CD4-positive, alpha-beta T cell treated with Interleukin-15 for 4 hours (primary cell): ENCODE measurements at regions not wholly inside any gene's neighbourhood (a gene's known extent, or its start where the extent isn't known, plus 50 kb on each side); places are given as distances from the start of the nearest gene placed in this dataset.
"Not testable (repeated sequence)": the region's sequence is repeated elsewhere in the genome, so short reads cannot be mapped to it uniquely, and the experiment has no call there.

Experiments
- DNase-seq: peaks from one replicate; pipeline ENCODE4 v3.0.0-alpha.2; 2020; ENCODE audit warnings: low spot score

DNA sequence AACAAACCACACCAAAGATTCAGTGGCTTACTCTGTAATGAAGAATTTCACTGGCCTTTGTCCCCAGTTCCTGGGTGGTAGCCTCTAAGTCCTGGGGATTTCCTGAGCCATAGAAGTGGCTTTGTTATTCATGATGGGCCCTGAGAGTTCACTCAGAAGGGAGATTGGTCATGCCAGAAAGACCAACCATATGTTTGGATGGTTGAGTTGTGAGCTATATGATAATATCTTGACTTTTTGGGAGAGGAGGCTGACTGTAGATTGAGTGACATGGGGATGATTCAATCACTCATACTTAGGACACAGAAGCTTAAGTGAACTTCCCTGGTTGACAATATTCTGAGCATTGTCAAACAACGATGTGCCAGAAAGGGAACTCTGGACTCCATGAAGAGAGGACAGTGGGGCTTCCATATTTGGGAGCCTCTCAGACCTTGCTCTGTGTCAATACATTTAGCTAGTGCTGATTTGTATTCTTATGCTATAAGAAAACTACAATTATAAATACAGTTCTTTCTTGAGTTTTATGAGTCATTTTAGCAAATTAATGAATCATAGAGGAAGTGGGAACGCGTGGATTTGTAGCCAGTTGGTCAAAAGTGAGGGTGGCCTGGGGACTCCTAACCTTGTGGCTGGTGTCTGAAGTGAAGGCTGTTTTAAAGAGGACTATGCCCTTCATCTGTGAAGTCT, 392.0 kb downstream of the GBA3 start:
- no peak for DNase-seq

DNA sequence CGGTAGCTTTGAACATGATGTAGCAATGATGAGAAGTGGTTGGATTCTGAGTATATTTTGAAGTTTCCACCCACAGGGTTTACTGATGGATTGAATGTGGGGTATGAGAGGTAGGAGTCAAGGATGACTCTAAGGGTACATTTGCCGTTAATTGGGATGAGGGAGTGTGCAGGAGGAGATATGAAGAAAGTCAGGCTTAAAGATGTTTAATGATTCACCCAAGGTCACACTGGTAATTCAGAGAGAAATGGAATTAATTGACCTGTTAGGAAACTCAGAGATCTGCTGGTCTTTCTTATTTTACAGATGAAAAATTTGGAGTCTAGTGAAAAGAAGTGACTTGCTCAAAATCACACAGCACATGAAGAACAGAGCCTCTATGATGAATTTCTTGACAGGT, 390.7 kb downstream of the GBA3 start:
- DNase-seq, result no peak

DNA sequence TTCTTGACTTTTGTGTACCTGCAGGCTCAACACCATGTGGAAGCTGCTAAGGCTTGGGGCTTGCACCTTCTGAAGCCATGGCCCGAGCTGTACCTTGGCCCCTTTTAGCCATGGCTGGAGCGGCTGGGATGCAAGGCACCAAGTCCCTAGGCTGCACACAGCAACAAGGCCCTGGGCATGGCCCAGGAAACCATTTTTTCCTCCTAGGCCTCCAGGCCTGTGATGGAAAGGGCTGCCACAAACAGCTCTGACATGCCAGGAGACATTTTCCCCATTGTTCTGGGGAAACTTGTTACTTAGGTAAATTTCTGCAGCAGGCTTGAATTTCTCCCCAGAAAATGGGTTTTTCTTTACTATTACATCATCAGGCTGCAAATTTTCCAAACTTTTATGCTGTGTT, 387.4 kb downstream of the GBA3 start:
- DNase-seq, result not testable (repeated sequence)

DNA sequence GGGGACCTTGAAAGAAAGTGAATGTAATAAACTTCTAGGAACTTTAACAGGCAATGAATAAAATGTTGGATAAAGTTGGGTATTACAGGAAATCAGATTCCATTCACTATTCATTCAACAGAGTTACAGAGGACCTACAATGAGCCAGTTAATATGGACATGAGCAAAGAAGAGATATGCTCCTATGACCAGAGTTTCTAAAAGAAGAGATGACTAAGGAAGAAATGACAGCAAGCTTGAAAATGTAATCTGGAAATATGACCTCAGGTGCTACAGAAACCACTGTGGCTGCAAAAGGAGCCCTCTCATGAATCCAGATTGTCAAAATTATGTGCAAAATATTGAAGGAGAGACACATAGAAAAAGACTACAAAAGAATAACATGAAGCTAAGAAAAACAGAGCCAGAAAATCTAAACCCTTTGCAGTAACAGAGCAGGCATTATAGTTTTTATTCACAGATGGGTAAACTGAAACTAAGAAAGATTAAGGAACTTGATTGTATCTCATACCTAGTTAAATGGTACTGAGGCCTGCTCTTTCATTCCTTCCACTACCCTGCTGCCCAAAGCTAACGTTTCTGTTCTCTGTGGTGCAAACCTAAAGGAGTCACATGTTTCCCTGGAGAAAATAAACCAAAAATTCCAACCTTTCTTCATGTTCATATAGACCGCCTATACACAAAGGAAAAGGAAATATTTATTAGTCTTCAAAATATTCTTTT, 378.3 kb downstream of the GBA3 start:
- DNase-seq, result no peak

DNA sequence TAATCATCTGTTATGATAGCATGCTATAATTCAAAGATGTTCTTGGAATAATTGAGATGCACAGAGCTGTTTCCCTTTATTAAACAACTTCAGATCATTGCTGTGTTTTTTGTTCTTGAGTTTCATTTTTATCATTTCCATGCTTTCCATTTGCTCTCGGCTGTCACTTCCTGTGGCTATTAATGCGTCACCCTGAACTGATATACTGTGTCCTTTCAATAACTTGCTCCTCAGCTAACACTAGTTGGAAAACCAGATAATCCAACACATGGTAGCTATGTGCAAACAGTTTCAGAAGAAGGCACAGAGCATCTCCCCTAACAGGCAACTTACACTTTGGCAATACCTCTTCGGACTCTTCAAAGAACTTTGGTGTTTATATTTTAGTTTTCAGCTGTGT, 376.0 kb downstream of the GBA3 start:
- no peak for DNase-seq

DNA sequence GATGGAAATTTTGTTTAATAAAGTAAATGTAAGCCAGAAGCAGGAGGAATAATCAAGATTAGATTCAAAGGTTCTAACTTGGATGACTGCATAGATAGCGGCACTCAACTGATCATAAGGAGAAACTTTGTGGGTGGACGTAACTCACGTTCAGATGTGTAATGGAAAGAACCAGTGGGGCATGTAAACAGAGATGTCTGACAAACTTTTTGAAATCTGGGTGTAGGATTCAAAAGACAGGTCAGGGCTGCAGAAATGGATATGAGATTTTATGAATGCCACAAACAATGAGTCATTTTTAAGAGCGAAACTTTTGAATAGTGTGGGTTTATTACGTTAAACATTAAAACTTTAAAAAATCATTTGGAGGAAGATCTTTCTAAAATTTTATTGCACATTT, 375.6 kb downstream of the GBA3 start:
- DNase-seq, result no peak

DNA sequence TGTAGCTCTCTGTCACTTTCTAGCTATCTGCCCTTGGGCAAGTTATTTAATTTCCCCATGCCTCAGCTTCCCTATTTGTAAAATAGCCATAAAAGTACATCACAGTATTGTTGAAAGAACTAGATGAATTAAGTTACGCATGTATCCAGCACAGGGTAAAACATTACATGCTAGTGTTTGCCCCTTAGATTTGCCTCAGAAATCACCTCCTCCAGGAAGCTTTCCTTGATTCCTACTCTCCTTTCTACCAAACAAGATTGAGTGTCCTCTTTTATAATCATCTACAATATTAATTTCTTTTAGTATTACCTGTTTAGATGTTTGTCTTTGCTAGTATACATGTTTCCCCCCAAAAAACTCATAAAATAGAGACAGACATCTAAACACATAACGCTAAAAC, 369.5 kb downstream of the GBA3 start:
- no peak for DNase-seq

DNA sequence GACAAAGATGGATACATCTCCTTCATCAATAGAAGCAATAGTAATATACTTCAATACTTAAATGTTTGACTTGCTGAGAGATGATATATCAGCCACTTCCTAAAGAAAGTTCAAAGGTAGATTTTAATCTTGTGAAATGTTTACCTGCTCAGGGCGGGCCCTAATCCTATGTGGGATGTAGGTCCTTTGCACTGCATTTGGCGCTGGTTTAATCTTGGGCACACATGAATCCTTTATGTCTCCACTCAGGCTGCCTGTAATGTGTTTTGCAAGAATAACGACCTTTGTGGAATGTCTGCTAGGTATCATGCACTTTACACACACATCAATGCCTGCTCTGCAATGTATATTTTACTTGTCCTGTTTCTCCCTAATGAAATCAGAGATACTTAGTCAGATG, 368.7 kb downstream of the GBA3 start:
- DNase-seq, result no peak

DNA sequence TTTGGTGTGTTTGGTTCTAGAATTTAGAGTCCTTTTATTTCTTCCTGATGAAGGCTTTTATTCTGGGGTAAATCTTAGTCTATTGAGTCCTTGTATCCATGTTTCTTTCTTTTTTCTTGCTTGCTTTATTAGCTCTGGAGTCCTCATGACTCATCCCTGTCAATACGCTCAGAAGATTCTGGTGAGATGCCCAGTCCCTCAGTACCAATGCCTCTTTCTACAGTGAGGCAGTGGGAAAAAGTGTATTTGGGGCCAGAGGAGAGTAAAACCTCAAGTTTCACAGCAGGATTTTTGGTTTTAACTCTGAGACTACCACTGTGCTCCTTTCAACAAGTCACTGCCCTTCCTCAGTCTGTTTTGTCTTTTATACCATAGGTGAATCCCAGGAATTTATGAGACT, 368.0 kb downstream of the GBA3 start:
- no peak for DNase-seq

DNA sequence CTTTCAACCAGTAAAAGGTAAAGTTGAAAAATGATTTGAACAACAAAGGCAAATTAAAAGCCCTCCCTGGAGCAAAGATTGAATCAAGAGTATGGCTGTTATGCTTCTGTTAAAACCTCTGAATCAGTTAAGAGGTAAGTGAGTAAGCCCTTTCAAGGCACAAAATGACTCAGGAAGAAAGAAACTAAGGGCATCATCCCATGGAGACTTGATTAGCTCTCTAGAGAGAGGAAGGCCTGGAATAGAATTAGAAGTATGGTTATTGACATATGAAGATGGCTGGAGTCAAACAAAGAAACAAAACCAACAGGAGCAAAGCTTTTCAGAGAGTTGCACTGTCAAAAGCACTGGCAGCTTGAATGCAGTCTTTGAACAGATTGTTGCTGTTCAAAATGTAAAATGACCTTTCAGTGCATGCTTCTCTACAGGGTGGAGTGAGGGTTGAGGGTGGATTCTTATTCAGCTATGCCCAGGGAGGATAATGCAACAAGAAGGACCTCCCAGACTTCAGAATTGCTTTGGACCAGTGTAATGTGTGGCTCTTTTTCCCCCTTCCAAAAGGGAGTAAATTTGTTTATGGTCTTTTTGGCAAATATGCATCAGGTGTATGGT, 365.5 kb downstream of the GBA3 start:
- DNase-seq, result no peak

DNA sequence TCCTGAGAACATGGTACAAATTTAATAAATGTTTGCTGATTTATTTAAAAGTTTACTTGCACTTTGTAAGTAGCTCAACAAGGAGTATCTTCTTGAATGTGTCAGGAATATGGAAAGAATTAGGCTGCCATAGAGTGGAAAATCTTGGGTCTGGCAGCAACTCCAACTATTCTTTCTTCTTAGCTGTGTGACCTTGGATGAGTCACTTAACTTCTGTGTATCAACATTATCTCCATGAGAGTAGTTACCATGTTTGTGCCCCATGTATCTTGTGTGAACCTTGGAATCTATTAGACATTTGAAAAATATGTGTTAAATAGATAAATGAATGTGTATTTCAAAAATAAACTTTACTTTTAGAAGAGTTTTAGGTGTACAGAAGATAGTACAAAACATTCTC, 348.8 kb downstream of the GBA3 start:
- no peak for DNase-seq

DNA sequence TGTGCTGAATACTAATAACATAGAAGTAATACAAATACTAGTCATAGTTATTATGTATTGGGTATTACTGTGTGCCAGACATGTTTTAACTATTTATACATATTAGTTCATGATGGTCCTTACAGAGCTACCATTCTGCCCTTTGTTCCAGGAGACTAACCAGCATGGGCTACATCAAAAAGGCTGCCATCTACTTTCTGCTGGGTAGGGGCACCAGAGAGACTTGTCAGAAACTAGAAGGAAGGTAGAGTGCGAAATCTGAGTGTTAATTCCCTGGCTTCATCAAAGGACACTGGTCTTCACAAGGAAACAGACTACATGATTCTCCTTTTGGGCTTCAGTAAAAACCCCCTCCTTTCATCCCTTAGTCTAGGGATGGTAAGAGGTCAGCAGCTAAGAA, 347.8 kb downstream of the GBA3 start:
- DNase-seq, result no peak

DNA sequence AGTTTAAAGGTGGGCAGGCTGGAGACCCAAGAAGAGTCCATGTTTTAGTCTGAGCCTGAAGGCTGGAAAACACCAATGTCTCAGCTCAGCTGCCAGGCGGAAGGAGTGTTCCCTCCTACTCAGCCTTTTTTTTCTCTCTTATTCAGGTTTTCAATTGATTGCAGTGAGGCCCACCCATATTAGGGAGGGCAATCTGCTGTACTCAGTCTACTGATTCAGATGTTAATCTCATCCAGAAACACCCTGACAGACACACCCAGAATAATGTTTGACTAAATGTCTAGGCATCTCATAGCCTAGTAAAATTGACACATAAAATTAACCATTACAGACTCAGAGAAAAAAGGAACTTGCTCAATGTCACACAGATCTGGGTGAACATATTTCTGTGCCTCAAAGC, 347.1 kb downstream of the GBA3 start:
- DNase-seq, result no peak

DNA sequence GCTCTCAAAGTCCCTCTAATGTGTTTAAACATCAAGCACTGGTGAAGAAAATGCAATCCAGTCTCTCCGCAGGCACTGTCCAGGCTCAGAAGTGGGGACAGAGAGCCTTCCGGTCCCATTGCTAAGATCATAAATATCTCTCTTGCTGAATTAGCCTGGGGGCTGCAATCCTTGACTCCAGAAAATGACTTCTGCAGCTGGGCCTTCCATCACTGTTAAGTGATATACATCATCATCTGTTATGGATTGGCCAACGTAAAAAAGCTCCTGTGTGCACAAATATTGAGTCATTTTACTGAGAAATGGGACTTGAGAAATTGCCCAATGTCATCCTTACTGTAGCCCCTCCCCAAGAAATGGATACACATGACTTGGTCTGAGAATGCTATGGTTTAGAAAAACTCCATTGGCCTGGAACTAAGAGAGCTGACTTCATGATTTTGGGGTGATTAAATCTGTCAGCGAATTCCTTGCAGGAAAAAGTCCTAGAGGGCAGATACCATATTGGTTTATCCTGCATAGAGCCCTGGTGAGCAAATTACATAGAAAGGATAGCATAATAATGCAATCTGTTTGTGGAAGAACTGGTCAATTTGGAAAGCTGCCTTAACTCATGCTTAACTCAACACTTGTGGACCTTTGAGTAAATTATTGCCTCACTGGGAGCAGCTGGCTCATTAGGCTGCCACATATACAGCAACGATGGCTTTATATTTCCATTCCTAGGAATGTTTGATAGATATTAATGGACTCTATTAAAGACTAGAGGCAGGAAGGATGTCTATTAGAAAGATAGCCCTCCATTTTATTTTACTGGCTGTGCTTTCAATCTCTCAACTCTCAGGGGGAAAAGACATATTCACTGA, 346.1 kb downstream of the GBA3 start:
- DNase-seq, result no peak

DNA sequence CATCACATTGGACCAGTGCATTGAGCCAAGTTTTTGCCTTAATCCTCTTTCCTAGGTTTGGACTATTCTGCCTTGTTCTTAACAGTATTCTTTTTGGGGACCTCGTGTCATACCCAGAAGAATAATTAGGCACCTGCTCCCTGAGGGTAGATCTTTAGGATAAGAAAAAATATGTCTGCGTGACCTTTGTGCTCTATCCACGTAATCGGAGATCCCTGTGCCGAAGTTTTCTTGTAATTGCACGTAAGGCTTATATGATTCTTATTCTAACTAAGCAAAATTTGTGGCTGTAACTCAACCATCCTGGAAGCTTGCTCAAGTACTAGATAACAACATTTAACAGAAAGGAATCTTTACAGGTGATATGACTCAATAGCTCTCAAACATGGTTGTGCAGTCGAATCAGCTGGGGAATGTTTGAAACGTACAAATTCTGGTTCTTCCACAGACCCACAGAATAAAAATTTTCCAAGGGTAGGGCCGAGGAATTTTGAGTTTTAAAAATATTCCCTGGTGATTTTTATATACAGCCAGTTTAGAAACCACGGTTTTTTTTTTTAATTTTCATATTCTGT, 344.3 kb downstream of the GBA3 start:
- DNase-seq, result no peak

DNA sequence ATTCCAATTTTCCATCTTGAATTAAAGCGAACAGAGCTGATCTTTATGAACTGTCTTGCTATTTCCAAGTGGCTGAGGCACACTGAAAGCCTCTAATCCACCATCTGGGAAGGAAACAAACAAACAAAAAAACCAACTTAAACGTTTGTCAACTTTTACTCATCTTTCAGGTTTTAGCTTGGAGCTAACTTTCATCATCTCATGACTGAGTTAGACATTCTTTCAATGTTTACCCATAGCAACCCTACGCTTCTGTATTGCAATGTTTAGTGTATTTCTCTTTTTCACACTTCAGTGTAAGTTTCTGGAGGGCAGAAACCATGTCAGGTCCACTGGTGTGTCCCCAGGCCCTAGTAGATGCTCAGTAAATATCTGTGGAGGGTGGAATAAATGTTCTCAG, 343.8 kb downstream of the GBA3 start:
- DNase-seq, result no peak

DNA sequence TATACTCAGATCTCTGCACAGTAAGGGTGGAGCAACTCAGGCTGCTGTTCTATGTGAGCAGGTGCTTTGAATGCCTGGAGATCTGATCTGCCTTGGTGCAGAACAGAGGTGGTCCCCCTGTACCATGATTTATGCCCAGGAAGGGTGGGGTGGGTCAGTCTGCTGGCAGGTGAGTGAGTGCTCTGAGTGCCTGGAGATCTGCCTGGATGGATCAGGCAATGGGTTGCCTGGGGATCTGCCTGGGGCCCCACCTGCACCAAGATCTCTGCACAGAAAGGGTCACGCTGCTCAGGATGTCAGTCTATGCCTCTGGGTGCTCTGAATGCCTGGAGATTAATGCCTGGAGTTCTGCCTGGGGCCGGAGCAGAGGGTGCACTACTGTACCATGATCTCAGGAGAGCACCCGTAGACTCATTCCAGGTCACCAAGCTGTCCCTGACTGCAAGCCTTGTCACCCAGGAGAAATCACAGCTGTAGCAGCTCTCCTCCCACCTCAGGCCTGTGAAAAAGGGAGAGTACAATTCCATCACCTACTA, 342.9 kb downstream of the GBA3 start:
- DNase-seq, result no peak

DNA sequence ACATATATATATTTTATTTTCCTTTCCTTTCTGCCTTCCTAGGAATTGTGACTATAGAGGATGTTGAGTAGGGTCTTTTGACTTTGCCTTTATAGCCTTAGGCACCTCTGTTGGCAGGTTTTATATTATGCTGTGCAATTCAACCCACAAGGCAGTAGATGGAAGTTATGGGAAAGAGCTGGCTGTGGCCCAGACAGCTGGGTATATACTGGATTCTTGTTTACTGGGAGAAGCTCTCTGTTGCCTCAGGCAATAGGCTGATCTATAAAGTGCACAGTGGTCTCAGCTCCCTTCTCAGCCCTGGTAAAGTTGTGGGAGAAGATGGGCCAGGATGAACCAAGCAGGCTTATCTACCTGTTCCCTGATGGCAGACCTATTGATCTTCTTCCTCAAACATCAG, 342.0 kb downstream of the GBA3 start:
- DNase-seq, result no peak

DNA sequence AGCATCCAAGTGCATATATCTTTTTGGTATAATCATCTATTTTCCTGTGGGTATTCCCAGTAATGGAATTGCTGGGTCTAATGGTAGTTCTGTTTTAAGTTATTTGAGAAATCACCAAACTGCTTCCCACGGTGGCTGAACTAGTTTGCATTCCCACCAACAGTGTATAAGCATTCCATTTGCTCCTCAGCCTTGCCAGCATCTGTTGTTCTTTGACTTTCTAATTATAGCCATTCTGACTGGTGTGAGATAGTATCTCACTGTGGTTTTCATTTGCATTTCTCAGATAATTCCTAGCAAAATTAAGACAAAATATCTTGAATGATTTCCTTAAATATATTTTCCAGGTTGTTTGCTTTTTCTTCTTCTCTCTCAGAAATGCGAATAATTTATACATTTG, 341.1 kb downstream of the GBA3 start:
- no peak for DNase-seq

DNA sequence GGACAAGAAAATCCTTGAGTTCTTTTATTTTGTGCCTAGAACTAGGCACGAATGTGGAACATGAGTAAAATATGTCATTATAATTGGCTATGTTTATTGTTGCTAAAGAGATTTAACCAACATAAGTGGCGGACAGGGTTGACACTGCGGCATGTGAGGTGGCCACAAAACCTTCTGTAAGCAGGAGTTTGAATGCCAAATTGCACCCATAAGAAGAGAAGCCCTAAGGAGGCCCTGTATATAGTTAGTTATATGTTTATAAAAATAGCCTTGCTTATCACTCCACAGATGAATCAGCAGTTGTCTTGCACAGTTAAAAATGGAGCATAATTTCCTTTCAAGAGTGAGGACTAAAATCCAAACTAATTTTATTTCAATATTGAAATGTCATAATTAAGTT, 336.1 kb downstream of the GBA3 start:
- DNase-seq, result no peak

DNA sequence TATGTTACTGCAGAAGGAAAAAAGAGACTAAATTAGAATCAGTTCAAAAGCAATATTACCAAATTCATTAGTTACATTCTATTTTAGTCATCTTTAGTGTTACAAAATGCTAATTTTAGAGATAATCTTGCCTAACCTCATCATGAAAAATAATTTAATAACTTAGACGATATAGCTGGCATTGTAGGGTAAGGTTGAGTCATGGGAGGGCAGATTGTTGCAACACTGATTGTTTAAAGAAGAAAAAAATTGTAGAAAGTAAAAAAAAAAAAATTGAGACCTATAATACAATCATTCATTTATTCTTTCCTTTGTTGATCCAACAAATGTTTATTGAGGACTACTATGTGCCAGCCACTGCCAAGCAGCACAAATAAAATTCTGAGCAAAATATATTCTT, 330.9 kb downstream of the GBA3 start:
- no peak for DNase-seq

DNA sequence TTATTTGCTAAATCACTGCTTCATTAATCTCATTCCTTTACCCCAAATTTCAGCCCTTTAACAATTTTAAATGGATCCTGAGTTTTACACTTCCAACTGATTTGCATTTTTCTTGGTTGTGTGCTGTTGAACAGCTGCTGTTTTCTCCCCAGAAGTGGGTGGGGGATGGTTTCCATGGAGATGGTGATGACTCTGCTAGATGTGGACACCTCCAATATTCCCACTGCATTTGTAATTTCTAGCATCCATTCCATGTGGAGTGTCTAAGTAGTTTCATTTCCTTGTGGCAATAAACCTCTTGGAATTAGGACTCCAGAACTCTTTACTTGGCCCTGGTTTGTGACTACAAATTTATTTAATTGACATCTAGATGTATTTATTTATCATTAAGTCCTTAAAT, 330.4 kb downstream of the GBA3 start:
- no peak for DNase-seq
